Uterus (tissue), 3 donors: ENCODE measurements at regions not wholly inside any gene's neighbourhood (a gene's known extent, or its start where the extent isn't known, plus 50 kb on each side); places are given as distances from the start of the nearest gene placed in this dataset.
A peak's percentile ranks its signal among the peaks of the same experiment; 100 is the strongest.

Source experiments
- DNase-seq, 2 donors: peaks; one replicate each; pipeline ENCODE4 v3.0.0-alpha.2; 2019 to 2020
- H3K27ac ChIP-seq, 2 donors: fragments of 200-600 bp; sonication (generic); 1 replicate in 1 of 2; 2 replicates in 1 of 2; pipeline ENCODE4 v1.5.1; 2016 to 2018
- H3K27me3 ChIP-seq, 2 donors: fragments of 200-600 bp; sonication (generic); one replicate each; pipeline ENCODE4 v1.5.1; 2018 to 2019; ENCODE audit warnings: control low read depth in 1 of 2
- H3K36me3 ChIP-seq, 2 donors: fragments of 200-600 bp; sonication (generic); one replicate each; pipeline ENCODE4 v1.5.1; 2019; ENCODE audit warnings: control low read depth in 1 of 2
- H3K4me1 ChIP-seq, 2 donors: fragments of 200-600 bp; sonication (generic); one replicate each; pipeline ENCODE4 v1.5.1; 2018 to 2019; ENCODE audit warnings: control low read depth in 1 of 2
- H3K4me3 ChIP-seq, 2 donors: fragments of 200-600 bp; sonication (generic); 1 replicate in 1 of 2; 2 replicates in 1 of 2; pipeline ENCODE4 v1.5.1; 2018 to 2019; ENCODE audit warnings: mild to moderate bottlenecking in 1 of 2
- H3K9me3 ChIP-seq, 2 donors: fragments of 200-600 bp; sonication (generic); one replicate each; pipeline ENCODE4 v1.5.1; 2019; ENCODE audit warnings: control low read depth in 1 of 2
- POLR2A ChIP-seq, 2 donors: fragments of 450-650 bp; IDR thresholded peaks; one replicate each; pipeline ENCODE4 v1.6.1; 2016; ENCODE audit warnings: antibody characterized with exemption in 2 of 2, mild to moderate bottlenecking in 1 of 2, moderate library complexity in 1 of 2
- intact Hi-C: fragments of 100-400 bp; cut with DNase I; formaldehyde crosslinking; loops from one replicate; pipeline ENCODE4 v1.15.1; 2023; ENCODE audit warnings: low total_unique reads
- TF ChIP-seq, protein P1 (sequence below), 4 experiments: fragments of 200-600 bp in 2 of 4; fragments of 450-650 bp in 2 of 4; sonication (generic) in 2 of 4; IDR thresholded peaks; one replicate each; pipeline ENCODE4 v1.5.1; 2016 to 2019; ENCODE audit warnings: antibody characterized with exemption in 4 of 4, mild to moderate bottlenecking in 2 of 4, moderate library complexity in 1 of 4
- donor health status: DM: yes; HTN: yes; CAD: no.

DNA sequence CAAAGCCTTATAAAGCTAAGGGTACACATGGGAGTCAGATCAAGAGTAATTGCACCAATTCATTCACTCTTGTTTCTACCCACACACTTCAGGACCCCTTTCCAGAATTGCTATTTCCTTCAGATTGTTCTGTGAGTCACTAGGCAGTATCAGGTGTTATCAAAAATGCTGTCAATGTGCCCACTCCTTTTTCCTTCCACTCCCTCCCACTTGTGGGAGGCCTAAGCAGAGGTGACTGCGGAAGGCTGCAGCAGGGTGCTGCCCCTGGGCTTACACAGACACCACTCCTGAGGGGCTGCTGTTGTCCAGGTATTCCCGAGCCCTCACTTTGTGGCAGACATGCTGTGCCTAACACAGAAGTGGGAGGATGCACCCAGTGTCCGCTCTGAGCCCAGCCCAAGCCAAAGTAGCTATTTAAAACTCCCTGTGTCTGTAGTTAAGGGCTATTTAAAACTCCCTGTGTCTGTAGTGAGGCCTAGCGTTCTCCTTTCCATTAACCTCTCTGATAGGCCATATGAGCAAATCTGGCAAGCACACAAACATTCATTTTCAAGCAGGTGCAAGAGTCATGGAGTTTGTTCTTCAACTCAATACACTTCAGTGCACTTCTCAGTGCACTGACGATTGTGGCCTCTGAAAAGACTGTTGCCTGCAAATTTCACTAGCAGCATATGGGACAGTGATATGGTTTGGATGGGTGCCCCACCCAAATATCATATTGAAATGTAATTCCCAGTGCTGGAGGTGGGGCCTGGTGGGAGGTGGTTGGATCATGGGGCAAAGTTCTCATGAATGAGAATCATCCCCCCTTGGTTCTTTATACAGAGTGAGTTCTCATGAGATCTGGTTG lies 117.8 kb downstream of the PHLDA1 start:
- H3K27ac ChIP-seq, result no peak overlapping the region
- no peak for DNase-seq

DNA sequence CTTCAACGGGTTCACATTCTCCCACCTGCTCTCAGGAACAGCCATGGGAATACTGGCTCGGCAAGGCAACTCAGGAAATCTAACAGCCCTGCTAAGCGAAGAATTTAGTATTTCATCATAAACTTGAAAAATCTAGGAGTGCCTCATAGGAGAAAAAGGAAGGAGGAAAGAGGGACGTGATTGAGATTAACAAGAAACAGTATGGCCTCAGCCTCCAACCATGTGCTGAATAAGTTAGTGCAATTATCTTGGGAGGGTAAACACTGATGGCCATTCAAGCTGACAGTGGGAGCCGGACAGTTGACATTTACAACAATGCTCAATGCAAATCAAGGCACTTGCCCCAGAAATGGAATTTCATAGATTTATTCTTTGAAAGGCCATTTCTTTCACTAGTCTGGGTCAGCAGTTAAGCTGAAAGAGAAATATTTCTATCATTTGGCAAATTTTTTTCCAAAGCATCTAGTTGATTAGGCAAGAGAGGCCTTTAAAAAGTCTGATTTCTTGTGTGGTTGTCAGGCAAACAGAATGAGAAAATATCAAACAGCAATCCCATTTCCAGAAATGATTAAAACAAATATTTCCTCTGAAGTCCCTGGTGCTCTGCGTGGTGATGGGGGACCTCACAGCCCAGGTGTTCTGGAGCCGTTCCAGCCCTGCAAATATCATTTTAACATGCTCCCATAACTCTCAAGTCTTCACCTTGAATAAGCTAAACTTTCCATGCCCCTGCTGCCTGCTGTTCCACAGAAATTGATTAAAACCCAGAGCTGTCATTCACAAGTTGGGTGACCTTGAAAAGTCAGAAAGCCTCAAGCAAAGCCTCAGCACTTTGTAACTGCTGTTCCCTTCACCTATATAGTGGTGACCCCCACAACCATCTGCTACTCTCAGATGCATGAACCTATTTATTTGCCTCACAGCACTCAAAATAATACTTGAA lies 121.6 kb downstream of the PHLDA1 start:
- no peak for DNase-seq
- Histone ChIP-seq H3K27me3 (no peaks in the 10 kb centered on the region), H3K4me1 (no peaks in the 10 kb centered on the region), H3K36me3 (no peaks in the 10 kb centered on the region), H3K9me3 (no peaks in the 10 kb centered on the region), H3K27ac (no peak overlapping the region), H3K4me3 (no peak overlapping the region)
- TF ChIP-seq, protein P1, sequence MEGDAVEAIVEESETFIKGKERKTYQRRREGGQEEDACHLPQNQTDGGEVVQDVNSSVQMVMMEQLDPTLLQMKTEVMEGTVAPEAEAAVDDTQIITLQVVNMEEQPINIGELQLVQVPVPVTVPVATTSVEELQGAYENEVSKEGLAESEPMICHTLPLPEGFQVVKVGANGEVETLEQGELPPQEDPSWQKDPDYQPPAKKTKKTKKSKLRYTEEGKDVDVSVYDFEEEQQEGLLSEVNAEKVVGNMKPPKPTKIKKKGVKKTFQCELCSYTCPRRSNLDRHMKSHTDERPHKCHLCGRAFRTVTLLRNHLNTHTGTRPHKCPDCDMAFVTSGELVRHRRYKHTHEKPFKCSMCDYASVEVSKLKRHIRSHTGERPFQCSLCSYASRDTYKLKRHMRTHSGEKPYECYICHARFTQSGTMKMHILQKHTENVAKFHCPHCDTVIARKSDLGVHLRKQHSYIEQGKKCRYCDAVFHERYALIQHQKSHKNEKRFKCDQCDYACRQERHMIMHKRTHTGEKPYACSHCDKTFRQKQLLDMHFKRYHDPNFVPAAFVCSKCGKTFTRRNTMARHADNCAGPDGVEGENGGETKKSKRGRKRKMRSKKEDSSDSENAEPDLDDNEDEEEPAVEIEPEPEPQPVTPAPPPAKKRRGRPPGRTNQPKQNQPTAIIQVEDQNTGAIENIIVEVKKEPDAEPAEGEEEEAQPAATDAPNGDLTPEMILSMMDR (IDR thresholded peaks at IDR 0.05), result no peak
- no peak for TF ChIP-seq POLR2A (IDR thresholded peaks at IDR 0.05)
- intact Hi-C loops, result no loop called here

More for the DNA sequence above, 117.8 kb downstream of the PHLDA1 start:
- intact Hi-C loops, result no loop called here
- Histone ChIP-seq H3K4me3 (no peak overlapping the region), H3K9me3 (no peaks in the 10 kb centered on the region), H3K27me3 (no peaks in the 10 kb centered on the region), H3K4me1 (no peaks in the 10 kb centered on the region), H3K36me3 (no peaks in the 10 kb centered on the region)
- TF ChIP-seq, protein P1 (IDR thresholded peaks at IDR 0.05), result no peak
- TF ChIP-seq POLR2A (IDR thresholded peaks at IDR 0.05), result no peak

DNA sequence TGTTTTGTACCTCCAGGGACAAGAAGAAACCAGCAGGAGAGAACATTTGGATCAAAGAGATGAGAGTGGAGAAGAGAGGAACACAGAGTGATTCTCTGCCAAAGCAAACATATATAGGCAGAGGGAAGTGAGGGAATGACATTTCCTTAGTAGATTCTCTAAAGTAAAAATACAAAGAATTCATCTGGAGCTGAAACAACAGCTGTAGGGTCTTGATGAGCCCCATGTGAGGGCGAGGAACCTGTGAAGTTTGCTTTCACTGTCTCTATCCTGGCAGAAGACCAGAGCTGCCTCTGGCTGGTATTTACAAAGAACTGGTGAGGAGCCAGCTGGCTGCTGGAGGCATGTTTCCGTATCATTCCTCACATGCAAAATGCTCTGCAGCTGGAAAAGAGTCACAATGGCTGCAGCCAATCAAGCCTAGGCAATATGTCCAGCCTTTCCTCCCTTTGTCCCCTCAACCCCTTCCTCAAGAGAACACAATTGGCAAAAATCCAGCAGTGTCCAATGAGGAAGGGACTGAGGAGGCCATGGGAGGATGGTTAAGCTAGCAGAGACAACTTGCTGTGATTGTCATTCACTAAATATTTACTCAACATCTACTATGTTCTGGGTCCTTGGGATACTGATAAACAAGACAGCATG lies 122.5 kb downstream of the PHLDA1 start:
- no peaks in the 10 kb centered on the region for H3K4me1 ChIP-seq
- intact Hi-C loops, result no loop called here
- H3K9me3 ChIP-seq, result no peaks in the 10 kb centered on the region
- TF ChIP-seq, protein P1 (IDR thresholded peaks at IDR 0.05), result no peak
- TF ChIP-seq POLR2A (IDR thresholded peaks at IDR 0.05), result no peak
- H3K36me3 ChIP-seq, result no peaks in the 10 kb centered on the region
- no peak overlapping the region for H3K27ac ChIP-seq
- no peaks in the 10 kb centered on the region for H3K27me3 ChIP-seq
- DNase-seq, result peak; percentile 41 to 59
- H3K4me3 ChIP-seq, result no peak overlapping the region

DNA sequence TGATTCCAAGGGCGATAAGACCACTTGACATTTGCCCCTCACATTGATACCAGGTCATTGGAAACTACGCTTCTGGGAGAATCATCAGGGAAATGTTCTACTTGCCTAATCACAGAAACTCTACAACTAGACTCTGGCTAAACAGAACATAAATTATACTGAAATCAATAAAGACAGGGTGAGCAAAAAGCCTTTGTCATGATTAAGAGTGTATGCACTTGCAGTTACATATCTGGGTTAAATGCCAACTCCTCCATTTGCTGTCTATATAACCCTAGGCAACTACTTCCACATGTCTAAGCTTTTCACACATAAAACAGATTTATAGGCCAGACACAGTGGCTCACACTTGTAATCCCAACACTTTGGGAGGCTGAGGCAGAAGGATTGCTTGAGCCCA lies 125.7 kb downstream of the PHLDA1 start:
- no peak overlapping the region for H3K4me3 ChIP-seq
- H3K4me1 ChIP-seq, result no peaks in the 10 kb centered on the region
- no peaks in the 10 kb centered on the region for H3K36me3 ChIP-seq
- H3K27ac ChIP-seq, result no peak overlapping the region
- no peaks in the 10 kb centered on the region for H3K27me3 ChIP-seq
- no peaks in the 10 kb centered on the region for H3K9me3 ChIP-seq
- TF ChIP-seq, protein P1 (IDR thresholded peaks at IDR 0.05), result no peak
- no peak for TF ChIP-seq POLR2A (IDR thresholded peaks at IDR 0.05)
- DNase-seq, result no peak
- intact Hi-C loops, result no loop called here
